Cardiac fibroblast (primary cell): ENCODE measurements at regions not wholly inside any gene's neighbourhood (a gene's known extent, or its start where the extent isn't known, plus 50 kb on each side); places are given as distances from the start of the nearest gene placed in this dataset.
"Not testable (repeated sequence)": the region's sequence is repeated elsewhere in the genome, so short reads cannot be mapped to it uniquely, and the experiment has no call there.

ENCODE experiments used
- DNase-seq, 2 donors: peaks; one replicate each; pipeline versions ENCODE4 v3.0.0 to v3.0.0-alpha.2; 2010; ENCODE audit warnings: low read depth in 2 of 2
- H3K4me3 ChIP-seq, 2 donors: replicated peaks in 1 of 2; 1 replicate in 1 of 2; 2 replicates in 1 of 2; pipeline ENCODE4 v1.5.1; 2011; ENCODE audit warnings: low read depth in 2 of 2, low read length in 2 of 2, mild to moderate bottlenecking in 2 of 2, moderate library complexity in 1 of 2
- TF ChIP-seq, protein P1 (sequence below): IDR thresholded peaks from one replicate; pipeline ENCODE4 v1.5.1; 2011; ENCODE audit warnings: low read depth, mild to moderate bottlenecking, low read length, inconsistent platforms

DNA sequence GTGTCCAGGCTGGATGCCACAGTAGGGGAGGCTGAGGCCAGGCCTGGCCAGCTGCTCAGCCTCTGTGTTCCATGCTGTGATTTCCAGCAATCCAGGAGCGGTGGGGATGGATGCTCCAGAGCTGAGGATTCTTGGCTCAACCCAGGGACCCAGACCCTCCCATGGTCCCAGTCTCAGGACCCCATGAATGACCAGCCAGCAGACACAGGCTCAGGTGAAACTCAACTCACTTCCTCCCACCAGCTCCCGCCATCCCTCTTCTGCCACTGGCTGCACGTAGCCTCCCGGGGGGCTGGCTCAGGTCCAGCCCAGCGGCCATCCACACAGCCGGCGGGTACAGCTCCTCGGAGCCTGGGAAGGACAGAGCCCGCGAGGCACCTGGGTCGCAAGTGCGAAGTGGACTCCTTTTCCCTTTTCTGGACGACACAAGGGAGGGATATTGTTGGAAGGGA is 54.5 kb upstream of the DACT2 start:
- TF ChIP-seq, protein P1, sequence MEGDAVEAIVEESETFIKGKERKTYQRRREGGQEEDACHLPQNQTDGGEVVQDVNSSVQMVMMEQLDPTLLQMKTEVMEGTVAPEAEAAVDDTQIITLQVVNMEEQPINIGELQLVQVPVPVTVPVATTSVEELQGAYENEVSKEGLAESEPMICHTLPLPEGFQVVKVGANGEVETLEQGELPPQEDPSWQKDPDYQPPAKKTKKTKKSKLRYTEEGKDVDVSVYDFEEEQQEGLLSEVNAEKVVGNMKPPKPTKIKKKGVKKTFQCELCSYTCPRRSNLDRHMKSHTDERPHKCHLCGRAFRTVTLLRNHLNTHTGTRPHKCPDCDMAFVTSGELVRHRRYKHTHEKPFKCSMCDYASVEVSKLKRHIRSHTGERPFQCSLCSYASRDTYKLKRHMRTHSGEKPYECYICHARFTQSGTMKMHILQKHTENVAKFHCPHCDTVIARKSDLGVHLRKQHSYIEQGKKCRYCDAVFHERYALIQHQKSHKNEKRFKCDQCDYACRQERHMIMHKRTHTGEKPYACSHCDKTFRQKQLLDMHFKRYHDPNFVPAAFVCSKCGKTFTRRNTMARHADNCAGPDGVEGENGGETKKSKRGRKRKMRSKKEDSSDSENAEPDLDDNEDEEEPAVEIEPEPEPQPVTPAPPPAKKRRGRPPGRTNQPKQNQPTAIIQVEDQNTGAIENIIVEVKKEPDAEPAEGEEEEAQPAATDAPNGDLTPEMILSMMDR: no peak
- H3K4me3 ChIP-seq: no peak overlapping the region
- DNase-seq: no peak

DNA sequence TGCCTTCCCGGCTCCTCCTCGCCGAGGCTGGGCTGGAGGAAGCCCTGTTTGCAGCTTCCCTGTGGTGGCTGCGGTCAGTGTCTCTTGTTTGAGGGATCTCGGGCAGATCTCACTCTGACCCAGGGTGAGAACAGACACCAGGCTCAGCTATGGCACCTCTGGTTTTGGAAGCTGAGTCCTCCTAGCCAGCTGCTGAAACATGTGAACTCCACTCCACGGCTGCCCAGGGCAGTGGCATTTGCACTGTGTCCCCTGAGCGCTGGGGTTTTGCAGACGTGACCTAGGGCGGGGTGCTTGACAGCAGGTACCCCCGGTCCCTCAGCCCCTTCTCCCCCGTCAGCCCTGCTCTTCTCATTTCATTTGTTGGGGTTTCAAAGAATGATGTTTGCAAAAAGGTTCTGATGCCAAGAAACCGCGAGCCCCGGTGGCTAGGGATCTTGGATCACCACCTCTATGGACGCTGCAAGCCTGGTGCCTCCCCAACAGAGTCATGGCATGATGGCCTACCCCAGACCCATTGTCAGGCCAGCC is 55.0 kb upstream of the DACT2 start:
- TF ChIP-seq, protein P1: no peak
- DNase-seq: no peak
- H3K4me3 ChIP-seq: no peak overlapping the region

DNA sequence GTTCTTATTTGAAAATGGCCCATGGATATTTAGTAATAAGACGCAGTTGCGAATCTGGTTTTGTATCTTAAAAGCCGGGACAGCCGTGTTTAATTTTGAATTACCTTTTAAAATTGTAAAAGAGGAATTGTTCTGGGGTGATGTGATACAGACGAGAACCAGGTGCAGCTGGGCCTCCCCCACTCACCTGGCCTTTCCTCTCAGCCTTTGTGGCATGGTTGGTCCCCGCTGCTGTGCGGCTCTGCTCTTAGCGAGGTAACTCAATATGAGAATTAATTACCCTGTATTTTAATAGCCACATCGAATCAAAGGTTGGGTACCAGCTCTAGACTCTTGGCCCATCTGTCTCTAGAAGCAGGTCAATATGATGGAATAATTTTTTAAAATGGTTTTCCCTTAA is 56.5 kb upstream of the DACT2 start:
- DNase-seq: no peak
- TF ChIP-seq, protein P1: no peak
- no peak overlapping the region for H3K4me3 ChIP-seq

DNA sequence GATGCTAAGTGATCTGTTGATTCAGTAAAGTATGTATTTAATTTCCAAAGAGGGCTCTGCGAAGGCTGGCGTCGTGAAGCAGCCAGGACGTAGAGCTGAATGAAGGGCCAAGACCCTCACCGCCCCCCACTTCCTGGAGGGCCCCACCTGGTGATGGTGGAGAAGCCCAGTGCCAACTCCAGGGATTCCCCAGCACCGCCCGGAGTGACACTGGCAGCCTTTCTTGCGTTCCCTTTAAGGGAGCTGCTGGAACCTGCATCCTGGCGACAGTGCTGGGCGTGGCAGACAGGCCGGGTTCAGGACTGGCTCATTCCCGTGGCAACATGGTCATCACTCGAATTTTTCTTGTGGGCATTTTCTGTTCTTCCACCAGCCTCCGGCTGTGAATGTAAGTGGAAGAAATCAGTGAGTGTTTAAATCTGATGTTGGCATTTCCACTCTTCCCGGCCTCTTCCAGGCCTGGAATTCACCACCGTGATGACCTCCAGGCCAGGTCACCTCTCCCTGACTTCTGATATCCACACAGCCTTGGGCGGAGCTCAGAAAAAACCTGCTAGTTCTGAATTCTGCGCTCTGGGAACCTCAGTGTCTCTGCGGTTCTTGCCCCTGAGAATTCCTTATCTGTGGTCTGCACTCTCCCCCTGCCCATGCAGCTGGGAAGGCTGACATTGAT is 57.4 kb upstream of the DACT2 start:
- DNase-seq: no peak
- TF ChIP-seq, protein P1: no peak
- no peak overlapping the region for H3K4me3 ChIP-seq

DNA sequence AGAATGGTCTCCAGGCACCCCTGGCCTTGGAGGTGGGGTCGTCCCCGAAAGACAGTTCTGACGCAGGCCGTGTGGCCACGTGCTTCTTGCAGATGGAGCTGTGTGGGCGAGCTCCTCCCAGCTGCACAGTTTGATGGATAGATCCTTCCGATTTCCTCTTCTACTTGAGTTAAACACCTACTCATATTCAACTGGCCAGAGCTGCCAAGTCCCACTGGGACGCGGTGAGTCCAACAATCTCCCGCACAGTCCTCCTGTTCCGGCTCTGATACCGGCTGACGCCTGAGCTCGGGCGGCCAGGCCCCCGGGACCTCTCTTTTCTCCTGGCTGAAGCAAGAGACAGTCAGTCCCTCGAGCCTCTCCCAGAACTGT is 57.9 kb upstream of the DACT2 start:
- H3K4me3 ChIP-seq: no peak overlapping the region
- TF ChIP-seq, protein P1: no peak
- DNase-seq: peak in 1 of 2 donors; percentile 51

DNA sequence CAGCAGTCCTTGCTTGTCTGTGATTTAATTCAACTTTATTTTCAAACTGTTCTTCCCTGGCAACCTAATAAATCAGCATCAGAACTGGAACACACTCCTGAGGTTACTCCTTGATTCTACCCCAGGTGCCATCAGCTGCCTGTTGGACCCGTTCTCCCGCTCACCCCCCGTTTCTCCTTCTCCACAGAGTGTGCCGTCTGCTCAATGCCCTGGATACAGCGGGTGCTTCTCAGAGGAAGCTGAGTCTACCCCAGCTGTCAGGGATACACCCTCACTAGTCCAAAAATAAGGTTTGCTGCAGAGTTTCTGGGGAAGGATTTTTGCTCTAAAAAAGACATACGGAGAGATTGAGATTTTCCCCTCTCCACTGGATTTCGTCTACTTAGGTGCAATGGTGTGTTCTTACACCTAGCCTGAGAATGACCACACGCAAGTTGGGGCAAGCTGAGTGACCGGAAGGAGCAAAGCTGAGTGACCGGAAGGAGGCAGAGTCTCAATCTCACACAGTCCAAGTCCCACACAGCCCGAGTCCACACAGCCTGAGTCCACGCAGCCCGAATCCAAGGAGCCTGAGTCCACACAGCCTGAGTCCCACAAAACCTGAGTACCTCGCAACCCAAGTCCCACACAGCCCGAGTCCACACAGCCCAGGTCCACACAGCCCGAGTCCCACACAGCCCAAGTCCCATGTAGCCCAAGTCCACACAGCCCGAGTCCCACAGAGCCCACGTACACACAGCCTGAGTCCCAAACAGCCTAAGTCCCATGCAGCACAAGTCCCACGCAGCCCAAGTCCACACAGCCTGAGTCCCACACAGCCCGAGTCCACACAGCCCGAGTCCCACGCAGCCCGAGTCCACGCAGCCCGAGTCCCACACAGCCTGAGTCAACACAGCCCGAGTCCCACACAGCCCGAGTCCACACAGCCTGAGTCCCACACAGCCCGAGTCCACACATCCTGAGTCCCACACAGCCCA is 58.6 kb upstream of the DACT2 start:
- DNase-seq: no peak
- no peak overlapping the region for H3K4me3 ChIP-seq
- TF ChIP-seq, protein P1: no peak

DNA sequence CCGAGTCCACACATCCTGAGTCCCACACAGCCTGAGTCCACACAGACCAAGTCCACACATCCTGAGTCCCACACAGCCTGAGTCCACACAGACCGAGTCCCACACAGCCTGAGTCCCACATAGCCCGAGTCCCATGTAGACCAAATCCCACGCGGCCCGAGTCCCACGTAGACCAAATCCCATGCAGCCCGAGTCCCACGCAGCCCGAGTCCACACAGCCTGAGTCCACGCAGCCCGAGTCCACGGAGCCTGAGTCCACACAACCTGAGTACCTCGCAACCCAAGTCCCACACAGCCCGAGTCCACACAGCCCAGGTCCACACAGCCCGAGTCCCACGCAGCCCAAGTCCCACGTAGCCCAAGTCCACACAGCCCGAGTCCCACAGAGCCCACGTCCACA is 60.0 kb upstream of the DACT2 start:
- not testable (repeated sequence) for H3K4me3 ChIP-seq, DNase-seq

DNA sequence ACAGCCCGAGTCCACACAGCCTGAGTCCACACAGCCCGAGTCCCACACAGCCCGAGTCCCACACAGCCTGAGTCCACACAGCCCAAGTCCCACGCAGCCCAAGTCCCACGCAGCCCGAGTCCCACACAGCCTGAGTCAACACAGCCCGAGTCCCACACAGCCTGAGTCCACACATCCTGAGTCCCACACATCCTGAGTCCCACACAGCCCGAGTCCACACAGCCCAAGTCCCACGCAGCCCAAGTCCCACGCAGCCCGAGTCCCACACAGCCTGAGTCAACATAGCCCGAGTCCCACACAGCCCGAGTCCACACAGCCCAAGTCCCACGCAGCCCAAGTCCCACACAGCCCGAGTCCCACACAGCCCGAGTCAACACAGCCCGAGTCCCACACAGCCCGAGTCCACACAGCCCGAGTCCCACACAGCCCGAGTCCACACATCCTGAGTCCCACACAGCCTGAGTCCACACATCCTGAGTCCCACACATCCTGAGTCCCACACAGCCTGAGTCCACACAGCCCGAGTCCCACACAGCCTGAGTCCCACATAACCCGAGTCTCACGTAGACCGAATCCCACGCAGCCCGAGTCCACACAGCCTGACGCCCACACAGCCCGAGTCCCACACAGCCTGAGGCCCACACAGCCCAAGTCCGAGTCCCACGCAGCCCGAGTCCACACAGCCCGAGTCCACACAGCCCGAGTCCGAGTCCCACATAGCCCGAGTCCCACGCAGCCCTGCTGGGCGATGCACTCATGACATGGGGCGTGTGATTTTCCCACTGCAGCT is 60.6 kb upstream of the SMOC2 start:
- H3K4me3 ChIP-seq, DNase-seq: not testable (repeated sequence)
